ENCODE measurements at regions not wholly inside any gene's neighbourhood (a gene's known extent, or its start where the extent isn't known, plus 50 kb on each side); places are given as distances from the start of the nearest gene placed in this dataset.
"Not testable (repeated sequence)": the region's sequence is repeated elsewhere in the genome, so short reads cannot be mapped to it uniquely, and the experiment has no call there.

DNA sequence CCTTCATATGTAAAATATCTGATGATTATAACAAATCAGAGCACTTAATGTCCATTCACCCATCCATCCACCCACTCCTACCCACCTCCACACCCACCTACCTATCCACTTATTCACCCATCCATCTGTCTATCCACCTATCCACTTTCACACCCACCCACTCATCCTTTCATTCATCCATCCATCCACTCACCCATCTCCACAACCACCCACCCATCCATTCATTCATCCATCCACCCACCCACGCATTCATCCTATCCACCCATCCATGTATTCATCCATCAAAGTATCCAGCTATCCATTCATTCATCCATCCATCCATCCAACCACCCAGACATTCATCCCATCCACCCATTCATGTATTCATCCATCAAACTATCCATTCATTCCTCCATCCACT, 466.1 kb downstream of the AJAP1 start:
- H3K4me1 ChIP-seq (ENCODE audit: control insufficient read depth in 1 of 2, insufficient read depth in 2 of 2, low read length in 2 of 2): no peaks in the 10 kb centered on the region
- no peak overlapping the region for H3K27ac ChIP-seq (ENCODE audit: low read length)

DNA sequence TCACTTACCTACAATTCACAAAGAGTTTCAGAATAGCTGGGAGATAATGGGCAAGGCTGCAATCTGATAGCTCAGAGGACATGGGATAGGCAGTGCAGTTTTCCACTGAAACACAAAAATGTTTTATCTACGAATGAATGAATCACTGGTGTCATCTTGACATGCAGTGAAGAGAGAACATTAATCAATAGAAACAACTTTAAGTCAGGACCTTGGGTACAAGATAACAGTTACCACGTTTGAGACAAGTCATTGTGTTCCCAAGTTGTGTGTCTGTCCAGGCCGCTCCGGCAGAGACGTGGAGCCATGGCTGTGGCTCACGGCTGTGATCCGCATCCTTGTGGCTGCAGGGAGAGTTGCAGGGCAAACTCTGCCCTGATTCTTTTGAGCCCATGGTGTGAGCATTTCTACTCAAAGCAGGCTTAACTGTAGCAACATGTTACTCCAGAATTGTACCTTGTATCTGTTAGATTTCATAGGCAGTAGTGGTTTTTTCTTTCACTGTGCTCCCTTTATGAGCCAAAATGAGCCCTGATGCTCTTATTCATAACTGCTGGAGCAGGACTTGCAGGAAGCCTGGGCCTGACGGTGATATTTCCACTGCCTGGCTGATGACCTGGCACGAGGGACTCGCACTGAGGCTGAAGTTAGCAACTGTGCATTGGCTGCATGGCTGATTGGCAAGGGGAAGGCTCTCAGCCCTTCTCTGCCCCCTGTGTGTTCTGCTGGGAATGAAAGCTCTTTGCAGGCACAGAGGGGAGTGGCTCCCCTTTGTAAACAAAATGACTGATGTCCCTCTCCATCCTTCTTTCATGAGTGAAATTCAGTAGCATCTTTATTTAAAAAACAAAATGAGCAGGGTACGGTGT, 465.2 kb downstream of the AJAP1 start:
- Histone ChIP-seq H3K36me3 (ENCODE audit: control insufficient read depth in 1 of 2, insufficient read depth in 2 of 2, low read length in 2 of 2) (no peaks in the 10 kb centered on the region), H3K4me1 (ENCODE audit: control insufficient read depth in 1 of 2, insufficient read depth in 2 of 2, low read length in 2 of 2) (no peaks in the 10 kb centered on the region), H3K27me3 (ENCODE audit: low read depth, low read length) (no peaks in the 10 kb centered on the region), H3K9me3 (ENCODE audit: control insufficient read depth in 1 of 2, low read length in 2 of 2) (no peaks in the 10 kb centered on the region), H3K4me3 (ENCODE audit: low read depth in 1 of 2, low read length in 2 of 2) (no peak overlapping the region), H3K27ac (ENCODE audit: low read length) (no peak overlapping the region)

More for the DNA sequence above, 466.1 kb downstream of the AJAP1 start:
- no peaks in the 10 kb centered on the region for H3K9me3 ChIP-seq (ENCODE audit: control insufficient read depth in 1 of 2, low read length in 2 of 2)
- no peaks in the 10 kb centered on the region for H3K36me3 ChIP-seq (ENCODE audit: control insufficient read depth in 1 of 2, insufficient read depth in 2 of 2, low read length in 2 of 2)
- H3K27me3 ChIP-seq (ENCODE audit: low read depth, low read length): no peaks in the 10 kb centered on the region
- H3K4me3 ChIP-seq (ENCODE audit: low read depth in 1 of 2, low read length in 2 of 2): no peak overlapping the region

DNA sequence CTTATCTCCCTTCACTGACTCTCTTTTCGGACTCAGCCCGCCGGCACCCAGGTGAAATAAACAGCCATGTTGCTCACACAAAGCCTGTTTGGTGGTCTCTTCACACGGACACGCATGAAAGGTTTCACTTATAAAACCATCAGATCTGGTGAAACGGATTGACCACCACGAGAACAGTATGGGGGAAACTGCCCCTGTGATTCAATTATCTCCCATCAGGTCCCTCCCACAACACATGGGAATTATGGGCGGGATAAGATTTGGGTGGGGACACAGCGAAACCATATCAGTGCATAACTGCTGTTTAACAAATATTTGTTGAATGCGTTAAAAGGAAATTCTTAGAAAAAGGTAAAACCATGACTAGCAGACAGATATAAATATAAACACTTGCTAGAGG, 464.4 kb downstream of the AJAP1 start:
- H3K9me3 ChIP-seq (ENCODE audit: control insufficient read depth in 1 of 2, low read length in 2 of 2): not testable (repeated sequence)

DNA sequence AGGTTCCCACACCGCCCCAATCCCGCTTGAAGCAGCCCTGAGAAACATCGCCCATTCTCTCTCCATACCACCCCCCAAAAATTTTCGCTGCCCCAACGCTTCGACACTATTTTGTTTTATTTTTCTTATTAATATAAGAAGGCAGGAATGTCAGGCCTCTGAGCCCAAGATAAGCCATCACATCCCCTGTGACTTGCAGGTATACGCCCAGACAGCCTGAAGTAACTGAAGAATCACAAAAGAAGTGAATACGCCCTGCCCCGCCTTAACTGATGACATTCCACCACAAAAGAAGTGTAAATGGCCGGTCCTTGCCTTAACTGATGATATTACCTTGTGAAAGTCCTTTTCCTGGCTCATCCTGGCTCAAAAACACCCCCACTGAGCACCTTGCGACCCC, 463.9 kb downstream of the AJAP1 start:
- H3K4me1 ChIP-seq (ENCODE audit: control insufficient read depth in 1 of 2, insufficient read depth in 2 of 2, low read length in 2 of 2); H3K9me3 ChIP-seq (ENCODE audit: control insufficient read depth in 1 of 2, low read length in 2 of 2); H3K27ac ChIP-seq (ENCODE audit: low read length); H3K36me3 ChIP-seq (ENCODE audit: control insufficient read depth in 1 of 2, insufficient read depth in 2 of 2, low read length in 2 of 2); H3K4me3 ChIP-seq (ENCODE audit: low read depth in 1 of 2, low read length in 2 of 2); H3K27me3 ChIP-seq (ENCODE audit: low read depth, low read length): not testable (repeated sequence)

More for the DNA sequence above, 464.4 kb downstream of the AJAP1 start:
- not testable (repeated sequence) for H3K27me3 ChIP-seq (ENCODE audit: low read depth, low read length); H3K4me1 ChIP-seq (ENCODE audit: control insufficient read depth in 1 of 2, insufficient read depth in 2 of 2, low read length in 2 of 2); H3K27ac ChIP-seq (ENCODE audit: low read length); H3K4me3 ChIP-seq (ENCODE audit: low read depth in 1 of 2, low read length in 2 of 2); H3K36me3 ChIP-seq (ENCODE audit: control insufficient read depth in 1 of 2, insufficient read depth in 2 of 2, low read length in 2 of 2)

DNA sequence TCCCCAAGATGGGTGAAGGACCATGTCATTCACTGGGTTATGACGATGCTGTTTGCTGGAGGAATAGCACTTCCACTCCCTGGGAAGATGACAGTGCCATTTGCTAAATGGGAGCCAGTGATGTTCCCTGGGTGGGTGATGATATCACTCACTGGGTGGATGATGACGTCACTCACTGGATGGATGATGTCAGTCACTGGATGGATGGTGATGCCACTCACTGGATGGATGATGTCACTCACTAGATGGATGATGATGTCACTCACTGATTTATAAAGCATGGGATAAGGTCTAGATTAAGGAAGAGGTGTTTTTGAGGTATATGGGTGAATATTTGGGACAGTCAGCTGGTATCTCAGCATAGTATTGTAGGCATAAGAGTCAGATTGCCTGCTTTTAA, 457.2 kb downstream of the AJAP1 start:
- Histone ChIP-seq H3K27ac (ENCODE audit: low read length) (no peak overlapping the region), H3K4me1 (ENCODE audit: control insufficient read depth in 1 of 2, insufficient read depth in 2 of 2, low read length in 2 of 2) (no peaks in the 10 kb centered on the region), H3K27me3 (ENCODE audit: low read depth, low read length) (no peaks in the 10 kb centered on the region), H3K9me3 (ENCODE audit: control insufficient read depth in 1 of 2, low read length in 2 of 2) (no peaks in the 10 kb centered on the region), H3K36me3 (ENCODE audit: control insufficient read depth in 1 of 2, insufficient read depth in 2 of 2, low read length in 2 of 2) (no peaks in the 10 kb centered on the region), H3K4me3 (ENCODE audit: low read depth in 1 of 2, low read length in 2 of 2) (no peak overlapping the region)

DNA sequence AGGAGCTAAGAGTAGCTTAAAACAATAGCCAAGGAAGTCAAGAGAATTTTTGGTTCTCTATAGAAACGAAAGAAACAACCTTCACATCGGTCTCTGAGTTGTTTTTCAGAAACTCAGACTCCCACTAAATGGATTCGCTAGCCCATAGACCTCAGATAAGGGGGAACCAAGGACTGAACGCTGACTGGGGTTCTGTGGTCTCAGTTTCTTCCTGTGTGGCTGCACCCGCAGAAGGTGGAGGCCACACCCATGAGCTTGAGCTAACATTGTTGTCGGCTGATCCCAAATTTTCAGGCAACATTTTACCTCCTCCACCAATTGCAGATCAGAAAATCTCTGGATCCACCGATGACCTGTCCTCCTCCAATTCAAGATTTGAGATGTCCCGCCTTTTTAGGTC, 456.1 kb downstream of the AJAP1 start:
- Histone ChIP-seq H3K4me1 (ENCODE audit: control insufficient read depth in 1 of 2, insufficient read depth in 2 of 2, low read length in 2 of 2) (no peaks in the 10 kb centered on the region), H3K27ac (ENCODE audit: low read length) (no peak overlapping the region), H3K27me3 (ENCODE audit: low read depth, low read length) (no peaks in the 10 kb centered on the region), H3K4me3 (ENCODE audit: low read depth in 1 of 2, low read length in 2 of 2) (no peak overlapping the region), H3K9me3 (ENCODE audit: control insufficient read depth in 1 of 2, low read length in 2 of 2) (no peaks in the 10 kb centered on the region), H3K36me3 (ENCODE audit: control insufficient read depth in 1 of 2, insufficient read depth in 2 of 2, low read length in 2 of 2) (no peaks in the 10 kb centered on the region)

DNA sequence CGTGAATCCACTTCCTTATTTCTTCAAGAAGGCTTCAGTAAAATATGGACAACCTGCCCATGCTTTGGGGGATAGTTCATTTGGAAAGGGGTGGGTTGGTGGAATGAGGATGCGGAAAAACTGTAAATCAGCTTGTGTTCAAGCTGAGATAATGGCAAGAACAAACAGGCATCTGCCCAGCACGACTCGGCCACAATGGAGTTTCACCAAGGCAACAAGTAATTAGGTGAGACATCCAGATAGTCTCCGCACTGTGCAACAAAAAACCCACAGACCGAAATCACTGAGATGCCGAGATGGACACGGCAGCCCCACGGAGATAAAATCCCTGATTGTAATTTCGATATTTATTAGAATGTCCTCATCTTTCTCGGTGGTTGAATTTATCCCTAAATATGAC, 455.2 kb downstream of the AJAP1 start:
- Histone ChIP-seq H3K36me3 (ENCODE audit: control insufficient read depth in 1 of 2, insufficient read depth in 2 of 2, low read length in 2 of 2) (no peaks in the 10 kb centered on the region), H3K9me3 (ENCODE audit: control insufficient read depth in 1 of 2, low read length in 2 of 2) (no peaks in the 10 kb centered on the region)

DNA sequence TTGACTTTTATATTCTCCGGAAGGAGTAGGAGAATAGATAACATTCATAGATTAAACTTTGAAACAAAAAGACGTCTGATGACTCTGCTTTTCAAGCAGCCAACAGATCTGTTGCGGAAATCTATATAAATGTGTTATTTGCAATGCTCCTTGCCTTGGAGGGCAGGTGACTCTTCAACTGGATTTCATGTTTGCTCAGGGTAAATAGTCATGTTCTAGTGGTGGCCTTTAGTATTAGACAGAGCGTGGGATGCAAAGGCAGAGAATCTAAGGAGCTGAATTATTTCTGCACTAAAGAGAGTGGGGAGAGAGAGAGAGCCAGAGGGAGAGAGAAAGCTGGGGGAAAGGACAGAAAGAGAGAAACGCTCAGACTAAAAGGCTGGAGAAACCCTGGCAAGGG, 454.3 kb downstream of the AJAP1 start:
- Histone ChIP-seq H3K4me3 (ENCODE audit: low read depth in 1 of 2, low read length in 2 of 2) (no peak overlapping the region), H3K4me1 (ENCODE audit: control insufficient read depth in 1 of 2, insufficient read depth in 2 of 2, low read length in 2 of 2) (no peaks in the 10 kb centered on the region), H3K36me3 (ENCODE audit: control insufficient read depth in 1 of 2, insufficient read depth in 2 of 2, low read length in 2 of 2) (no peaks in the 10 kb centered on the region), H3K9me3 (ENCODE audit: control insufficient read depth in 1 of 2, low read length in 2 of 2) (no peaks in the 10 kb centered on the region), H3K27ac (ENCODE audit: low read length) (no peak overlapping the region), H3K27me3 (ENCODE audit: low read depth, low read length) (no peaks in the 10 kb centered on the region)

More for the DNA sequence above, 455.2 kb downstream of the AJAP1 start:
- no peak overlapping the region for H3K27ac ChIP-seq (ENCODE audit: low read length)
- no peak overlapping the region for H3K4me3 ChIP-seq (ENCODE audit: low read depth in 1 of 2, low read length in 2 of 2)
- no peaks in the 10 kb centered on the region for H3K4me1 ChIP-seq (ENCODE audit: control insufficient read depth in 1 of 2, insufficient read depth in 2 of 2, low read length in 2 of 2)
- no peaks in the 10 kb centered on the region for H3K27me3 ChIP-seq (ENCODE audit: low read depth, low read length)

DNA sequence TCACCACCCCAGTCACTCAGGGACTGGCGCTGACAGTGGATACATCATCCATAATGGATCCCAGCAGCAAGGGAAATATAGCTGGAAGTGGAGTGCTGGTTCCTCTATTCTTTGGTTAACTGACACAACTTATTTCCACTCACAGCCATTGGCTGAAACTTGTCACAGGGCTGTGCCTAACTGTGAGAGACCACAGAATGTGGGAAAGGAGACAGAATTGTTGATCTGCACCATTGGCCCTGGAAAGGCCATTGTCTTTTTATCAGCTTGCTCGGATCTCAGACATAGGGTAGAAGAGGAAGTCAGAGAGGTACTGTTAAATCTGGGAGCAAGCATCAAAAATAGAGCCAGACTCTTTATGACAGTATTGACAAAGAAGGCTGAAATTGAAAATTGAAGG, 451.3 kb downstream of the AJAP1 start:
- Histone ChIP-seq H3K4me1 (ENCODE audit: control insufficient read depth in 1 of 2, insufficient read depth in 2 of 2, low read length in 2 of 2) (no peaks in the 10 kb centered on the region), H3K27ac (ENCODE audit: low read length) (no peak overlapping the region), H3K4me3 (ENCODE audit: low read depth in 1 of 2, low read length in 2 of 2) (no peak overlapping the region), H3K27me3 (ENCODE audit: low read depth, low read length) (no peaks in the 10 kb centered on the region), H3K36me3 (ENCODE audit: control insufficient read depth in 1 of 2, insufficient read depth in 2 of 2, low read length in 2 of 2) (no peaks in the 10 kb centered on the region), H3K9me3 (ENCODE audit: control insufficient read depth in 1 of 2, low read length in 2 of 2) (no peaks in the 10 kb centered on the region)

DNA sequence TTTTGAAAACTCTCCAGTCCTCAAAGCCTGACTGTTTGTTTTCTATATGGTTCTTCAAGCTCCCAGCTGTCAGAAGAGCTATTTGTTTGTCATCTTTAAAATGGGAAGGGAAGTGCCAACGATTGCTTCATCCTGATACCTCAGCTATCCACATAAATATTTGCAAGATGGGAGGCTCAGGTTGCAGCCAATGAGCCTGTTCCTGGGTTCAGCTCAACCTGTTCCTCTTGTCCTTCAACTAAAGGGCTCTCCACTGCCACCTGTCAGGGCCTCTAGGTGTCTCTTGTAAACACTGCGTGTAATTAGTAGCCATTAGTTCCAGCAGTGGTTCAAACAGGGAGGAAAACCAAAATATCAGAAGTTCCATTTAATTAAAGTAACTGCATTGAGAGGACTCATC, 445.1 kb downstream of the AJAP1 start:
- H3K27me3 ChIP-seq (ENCODE audit: low read depth, low read length): no peaks in the 10 kb centered on the region
- no peaks in the 10 kb centered on the region for H3K4me1 ChIP-seq (ENCODE audit: control insufficient read depth in 1 of 2, insufficient read depth in 2 of 2, low read length in 2 of 2)
- H3K36me3 ChIP-seq (ENCODE audit: control insufficient read depth in 1 of 2, insufficient read depth in 2 of 2, low read length in 2 of 2): no peaks in the 10 kb centered on the region
- H3K9me3 ChIP-seq (ENCODE audit: control insufficient read depth in 1 of 2, low read length in 2 of 2): no peaks in the 10 kb centered on the region
- no peak overlapping the region for H3K27ac ChIP-seq (ENCODE audit: low read length)
- no peak overlapping the region for H3K4me3 ChIP-seq (ENCODE audit: low read depth in 1 of 2, low read length in 2 of 2)

DNA sequence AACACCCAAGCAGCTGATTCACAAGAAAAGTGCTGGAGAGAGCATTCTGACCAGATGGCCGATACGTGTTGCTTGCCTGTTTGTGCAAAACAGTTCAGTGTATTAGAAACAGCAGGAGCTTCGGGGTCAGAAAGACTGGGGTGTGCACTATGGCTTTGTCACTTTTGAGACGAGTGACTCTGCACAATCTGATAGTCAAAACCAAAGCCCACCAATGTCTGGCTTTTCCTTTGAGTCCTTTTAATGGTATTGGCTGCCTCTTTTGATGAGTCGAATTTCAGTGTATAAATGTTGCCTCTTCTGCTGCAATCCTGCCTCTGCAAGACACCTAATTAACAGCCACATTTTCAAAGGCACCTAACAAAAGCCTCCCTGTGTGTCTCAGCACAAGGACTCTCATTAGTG, 444.6 kb downstream of the AJAP1 start:
- H3K27me3 ChIP-seq (ENCODE audit: low read depth, low read length): no peaks in the 10 kb centered on the region
- H3K4me3 ChIP-seq (ENCODE audit: low read depth in 1 of 2, low read length in 2 of 2): no peak overlapping the region
- H3K9me3 ChIP-seq (ENCODE audit: control insufficient read depth in 1 of 2, low read length in 2 of 2): no peaks in the 10 kb centered on the region
- no peaks in the 10 kb centered on the region for H3K36me3 ChIP-seq (ENCODE audit: control insufficient read depth in 1 of 2, insufficient read depth in 2 of 2, low read length in 2 of 2)
- H3K27ac ChIP-seq (ENCODE audit: low read length): no peak overlapping the region
- no peaks in the 10 kb centered on the region for H3K4me1 ChIP-seq (ENCODE audit: control insufficient read depth in 1 of 2, insufficient read depth in 2 of 2, low read length in 2 of 2)

DNA sequence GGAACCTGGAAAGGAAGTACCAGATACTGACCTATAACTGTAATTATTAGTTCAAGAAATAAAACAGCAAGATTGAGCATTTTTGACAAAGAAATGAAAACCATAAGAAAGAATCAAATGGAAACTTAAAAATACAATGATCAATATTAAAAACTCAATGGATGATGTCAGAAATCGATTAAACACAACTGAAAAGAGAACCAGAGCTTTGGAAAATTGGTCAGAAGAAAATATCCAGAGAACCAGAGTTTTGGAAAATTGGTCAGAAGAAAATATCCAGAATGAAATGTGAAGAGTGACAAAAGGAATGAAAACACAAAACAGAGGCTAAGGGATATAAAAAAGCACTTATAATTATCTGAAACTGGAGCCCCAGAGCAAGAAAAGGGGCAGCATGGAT, 438.6 kb downstream of the AJAP1 start:
- Histone ChIP-seq H3K9me3 (ENCODE audit: control insufficient read depth in 1 of 2, low read length in 2 of 2) (peaks cover 10 to 17% of the 10 kb centered on the region in 2 donors), H3K27me3 (ENCODE audit: low read depth, low read length) (no peaks in the 10 kb centered on the region), H3K27ac (ENCODE audit: low read length) (no peak overlapping the region), H3K4me1 (ENCODE audit: control insufficient read depth in 1 of 2, insufficient read depth in 2 of 2, low read length in 2 of 2) (no peaks in the 10 kb centered on the region), H3K4me3 (ENCODE audit: low read depth in 1 of 2, low read length in 2 of 2) (no peak overlapping the region), H3K36me3 (ENCODE audit: control insufficient read depth in 1 of 2, insufficient read depth in 2 of 2, low read length in 2 of 2) (no peaks in the 10 kb centered on the region)

All from muscle layer of duodenum (tissue), 2 donors.